IMR-90 (cell line): ENCODE measurements at regions not wholly inside any gene's neighbourhood (a gene's known extent, or its start where the extent isn't known, plus 50 kb on each side); places are given as distances from the start of the nearest gene placed in this dataset.

Experiments used
- ATAC-seq: fragments of 200-7000 bp; cut with Tn5 transposase; 2 replicates; pipeline ENCODE4 v1.9.1; 2020; ENCODE audit warnings: low read depth, mild to moderate bottlenecking, moderate library complexity
- BruUV-seq: library from RNA; stranded (reverse); fragments of 400-500 nt; replicated peaks from 2 replicates; lab custom pipeline; 2021; lab: Mats Ljungman, UMichigan
- CTCF ChIA-PET: fragments of 300-600 bp; formaldehyde crosslinking; extraction: SDS; loops from one replicate; lab custom pipeline; 2021; ENCODE audit warnings: antibody characterized with exemption; lab: Yijun Ruan, JAX
- POLR2A ChIA-PET: fragments of 300-600 bp; sonication (Branson Sonifier 250); formaldehyde crosslinking; loops from one replicate; lab custom pipeline; 2022; ENCODE audit warnings: antibody characterized with exemption; ENCODE audit not compliant: unreplicated experiment; lab: Charles Lee
- DNase-seq: peaks from one replicate; pipeline ENCODE4 v3.0.0; 2013
- H2AFZ ChIP-seq: replicated peaks from 2 replicates; pipeline ENCODE3; 2013; ENCODE audit warnings: low read length, mild to moderate bottlenecking; ENCODE audit not compliant: poor library complexity
- H2AK5ac ChIP-seq: 2 replicates; pipeline ENCODE4 v1.6.1; 2013; ENCODE audit warnings: low read depth, low read length, inconsistent platforms
- H2AK9ac ChIP-seq: replicated peaks from 2 replicates; pipeline ENCODE3; 2013; ENCODE audit warnings: mild to moderate bottlenecking, low read depth, low read length, moderate library complexity; ENCODE audit not compliant: poor library complexity
- H2BK120ac ChIP-seq: 2 replicates; pipeline ENCODE4 v1.6.1; 2013; ENCODE audit warnings: low read depth, low read length, inconsistent platforms
- H2BK15ac ChIP-seq: 3 replicates; pipeline ENCODE4 v1.6.1; 2013; ENCODE audit warnings: low read depth, low read length, inconsistent platforms
- H2BK20ac ChIP-seq: 2 replicates; pipeline ENCODE4 v1.6.1; 2013; ENCODE audit warnings: low read depth, mild to moderate bottlenecking, inconsistent platforms, low read length, moderate library complexity
- H2BK5ac ChIP-seq: 2 replicates; pipeline ENCODE4 v1.6.1; 2013; ENCODE audit warnings: mild to moderate bottlenecking, low read depth, low read length, inconsistent platforms; ENCODE audit not compliant: poor library complexity, severe bottlenecking
- H3K14ac ChIP-seq: replicated peaks from 2 replicates; pipeline ENCODE4 v1.6.1; 2013; ENCODE audit warnings: low read depth, low read length, inconsistent platforms
- H3K18ac ChIP-seq: 2 replicates; pipeline ENCODE4 v1.6.1; 2013; ENCODE audit warnings: low read depth, low read length, control low read depth
- H3K23ac ChIP-seq: 2 replicates; pipeline ENCODE4 v1.6.1; 2013; ENCODE audit warnings: low read depth, low read length, inconsistent platforms
- H3K27ac ChIP-seq: 2 replicates; pipeline ENCODE4 v1.5.1; 2013; ENCODE audit warnings: mild to moderate bottlenecking, control low read depth, low read length; ENCODE audit not compliant: insufficient read depth
- H3K27me3 ChIP-seq: 2 replicates; pipeline ENCODE4 v1.6.1; 2013; ENCODE audit warnings: low read length; ENCODE audit not compliant: control insufficient read depth, insufficient read depth
- H3K36me3 ChIP-seq: 2 replicates; pipeline ENCODE4 v1.6.1; 2013; ENCODE audit warnings: low read length, mixed read lengths; ENCODE audit not compliant: control insufficient read depth, insufficient read depth
- H3K4ac ChIP-seq: 2 replicates; pipeline ENCODE4 v1.6.1; 2013; ENCODE audit warnings: low read depth, low read length, inconsistent platforms
- H3K4me1 ChIP-seq: 2 replicates; pipeline ENCODE4 v1.6.1; 2013; ENCODE audit warnings: low read length, mixed read lengths; ENCODE audit not compliant: control insufficient read depth, insufficient read depth
- H3K4me2 ChIP-seq: 2 replicates; pipeline ENCODE4 v1.6.1; 2013; ENCODE audit warnings: low read depth, mild to moderate bottlenecking, control low read depth, low read length, moderate library complexity
- H3K4me3 ChIP-seq: 2 replicates; pipeline ENCODE4 v1.5.1; 2013; ENCODE audit warnings: low read depth, mild to moderate bottlenecking, control low read depth, low read length, moderate library complexity; ENCODE audit not compliant: insufficient read depth
- H3K56ac ChIP-seq: 2 replicates; pipeline ENCODE4 v1.6.1; 2013; ENCODE audit warnings: low read length, inconsistent platforms; ENCODE audit not compliant: insufficient read depth; ENCODE audit errors: extremely low read depth
- H3K79me1 ChIP-seq, 2 experiments: 2 replicates each; pipeline ENCODE4 v1.6.1; 2013; ENCODE audit warnings: low read length in 2 of 2, inconsistent platforms in 1 of 2, low read depth in 1 of 2
- H3K9ac ChIP-seq: 2 replicates; pipeline ENCODE4 v1.6.1; 2013; ENCODE audit warnings: low read depth, low read length, control low read depth
- H3K9me1 ChIP-seq: 2 replicates; pipeline ENCODE4 v1.6.1; 2013; ENCODE audit warnings: low read length, inconsistent platforms; ENCODE audit not compliant: insufficient read depth
- H3K9me3 ChIP-seq: 2 replicates; pipeline ENCODE4 v1.6.1; 2013; ENCODE audit warnings: low read length; ENCODE audit not compliant: control insufficient read depth, insufficient read depth
- H4K20me1 ChIP-seq: 2 replicates; pipeline ENCODE4 v1.6.1; 2013; ENCODE audit warnings: low read length, inconsistent platforms; ENCODE audit not compliant: insufficient read depth
- H4K5ac ChIP-seq: 2 replicates; pipeline ENCODE4 v1.6.1; 2013; ENCODE audit warnings: mild to moderate bottlenecking, low read depth, low read length, control low read depth
- H4K8ac ChIP-seq, 2 experiments: 2 replicates each; pipeline ENCODE4 v1.6.1; 2013; ENCODE audit warnings: low read depth in 2 of 2, low read length in 2 of 2, control low read depth in 1 of 2, inconsistent platforms in 1 of 2
- H4K91ac ChIP-seq: 2 replicates; pipeline ENCODE4 v1.6.1; 2013; ENCODE audit warnings: low read depth, low read length, inconsistent platforms; ENCODE audit not compliant: insufficient read depth
- BHLHE40 ChIP-seq: fragments of 150-350 bp; IDR thresholded peaks from 2 replicates; pipeline ENCODE4 v1.6.1; 2016; ENCODE audit warnings: mild to moderate bottlenecking, low read depth, low read length
- CTCF ChIP-seq: conservative IDR thresholded peaks from 2 replicates; pipeline ENCODE4 v1.5.1; 2012; ENCODE audit warnings: mild to moderate bottlenecking, low read depth, low read length, improper control_type of control experiment
- MAFK ChIP-seq: IDR thresholded peaks from 2 replicates; pipeline ENCODE4 v1.6.1; 2012; ENCODE audit warnings: low read depth, low read length, improper control_type of control experiment
- POLR2A ChIP-seq: IDR thresholded peaks from 2 replicates; pipeline ENCODE4 v1.6.1; 2012; ENCODE audit warnings: mild to moderate bottlenecking, low read depth, low read length
- RAD21 ChIP-seq: IDR thresholded peaks from 2 replicates; pipeline ENCODE4 v1.6.1; 2012; ENCODE audit warnings: low read length, improper control_type of control experiment
- RCOR1 ChIP-seq: IDR thresholded peaks from 2 replicates; pipeline ENCODE4 v1.6.1; 2012; ENCODE audit warnings: mild to moderate bottlenecking, low read length, improper control_type of control experiment; ENCODE audit not compliant: insufficient replicate concordance
- RFX5 ChIP-seq: IDR thresholded peaks from 2 replicates; pipeline ENCODE4 v1.8.0; 2012; ENCODE audit warnings: low read depth, mild to moderate bottlenecking, low read length, moderate library complexity
- USF2 ChIP-seq: fragments of 150-350 bp; IDR thresholded peaks from 2 replicates; pipeline ENCODE4 v1.6.1; 2017; ENCODE audit warnings: mild to moderate bottlenecking, antibody characterized with exemption, low read length, low read depth
- WGBS, 2 experiments: methylation state at CpG; one replicate each; pipeline versions ENCODE4 v1.1.5 to v1.1.7; 2013; ENCODE audit warnings: missing lambda C conversion rate in 2 of 2; ENCODE audit not compliant: insufficient read length in 1 of 2; ENCODE audit errors: extremely low coverage in 2 of 2; 5-methylcytosine and 5-hydroxymethylcytosine counted together
- dilution Hi-C: fragments of 300-500 bp; cut with HindIII; formaldehyde crosslinking; loops from one replicate; pipeline ENCODE4 v1.14.3; 2018; ENCODE audit warnings: low sequenced_read_pairs; ENCODE audit not compliant: unreplicated experiment
- in situ Hi-C: fragments of 300-500 bp; cut with MboI; formaldehyde crosslinking; loops from 3 replicates; pipeline ENCODE4 v1.14.3; 2019; ENCODE audit warnings: low sequenced_read_pairs, inconsistent platforms, mixed read lengths
- intact Hi-C: fragments of 100-400 bp; cut with micrococcal nuclease; formaldehyde crosslinking; loops from 2 replicates; pipeline ENCODE4 v1.10.0; 2022

DNA sequence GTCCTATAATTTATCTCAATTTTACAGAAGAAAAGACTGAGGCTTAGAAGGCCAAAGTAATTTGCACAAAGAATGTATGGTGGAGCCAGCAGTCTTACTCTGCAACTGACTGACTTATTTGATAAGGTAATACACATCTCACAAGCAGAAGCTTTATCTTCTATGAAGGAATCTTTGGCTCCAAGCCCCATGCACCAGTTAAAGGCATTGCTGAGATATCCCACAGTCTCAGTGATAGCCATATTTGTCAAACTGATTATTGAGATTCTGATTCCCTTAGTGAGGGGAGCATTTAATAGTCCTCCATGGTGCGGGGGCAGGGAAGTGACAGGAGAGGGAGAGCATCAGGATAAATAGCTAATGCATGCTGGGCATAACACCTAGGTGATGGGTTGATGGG is 60.4 kb upstream of the GRIP1 start:
- ATAC-seq (no peak), DNase-seq (no peak)
- H4K20me1 ChIP-seq, result no peaks in the 10 kb centered on the region
- H3K4me2 ChIP-seq, result no peak overlapping the region
- TF ChIP-seq RAD21 (no peak), BHLHE40 (no peak), USF2 (no peak), POLR2A (no peak), MAFK (no peak), CTCF (no peak), RCOR1 (no peak), RFX5 (no peak)
- ChIA-PET POLR2A (no interaction called here), CTCF (interaction anchor here (0.8 kb wide), 1 partner anchor 17 kb away, joined by 3 read pairs; no protein-coding TSS in a partner anchor)
- WGBS, 2 experiments, result no CpG with 5 or more reads among the region's 1 CpG
- H3K9me3 ChIP-seq, result no peaks in the 10 kb centered on the region
- H4K91ac ChIP-seq, result no peak overlapping the region
- no peak overlapping the region for H2BK15ac ChIP-seq
- H4K8ac ChIP-seq, result no peak overlapping the region
- no peak overlapping the region for H3K56ac ChIP-seq
- no peak overlapping the region for H2BK20ac ChIP-seq
- BruUV-seq, result no TSS peak
- no peaks in the 10 kb centered on the region for H3K4me1 ChIP-seq
- in situ Hi-C loops, result no loop called here
- H3K4ac ChIP-seq, result no peak overlapping the region
- no peak overlapping the region for H4K5ac ChIP-seq
- no peak overlapping the region for H2AFZ ChIP-seq
- no peaks in the 10 kb centered on the region for H3K79me1 ChIP-seq
- no peaks in the 10 kb centered on the region for H3K36me3 ChIP-seq
- no peak overlapping the region for H2AK9ac ChIP-seq
- intact Hi-C loops, result no loop called here
- no peak overlapping the region for H3K23ac ChIP-seq
- no peaks in the 10 kb centered on the region for H3K9me1 ChIP-seq
- H3K4me3 ChIP-seq, result no peak overlapping the region
- no peak overlapping the region for H3K27ac ChIP-seq
- H2AK5ac ChIP-seq, result no peak overlapping the region
- dilution Hi-C loops, result no loop called here
- no peak overlapping the region for H2BK5ac ChIP-seq
- H3K14ac ChIP-seq, result no peak overlapping the region
- no peaks in the 10 kb centered on the region for H3K27me3 ChIP-seq
- no peak overlapping the region for H3K18ac ChIP-seq
- H2BK120ac ChIP-seq, result no peak overlapping the region
- H3K9ac ChIP-seq, result no peak overlapping the region
